Central memory CD8-positive, alpha-beta T cell (primary cell): ENCODE measurements at regions not wholly inside any gene's neighbourhood (a gene's known extent, or its start where the extent isn't known, plus 50 kb on each side); places are given as distances from the start of the nearest gene placed in this dataset.
"Not testable (repeated sequence)": the region's sequence is repeated elsewhere in the genome, so short reads cannot be mapped to it uniquely, and the experiment has no call there.

Experiments
- ATAC-seq: fragments of 150-1000 bp; cut with Tn5 transposase; replicated peaks from 2 replicates; pipeline ENCODE4 v1.10.0; 2022; ENCODE audit warnings: mild to moderate bottlenecking, moderate FRiP score, moderate number of reproducible peaks; ENCODE audit not compliant: poor library complexity, severe bottlenecking; ENCODE audit errors: extremely low read depth
- DNase-seq, 2 donors: peaks; one replicate each; pipeline ENCODE4 v3.0.0; 2021; ENCODE audit warnings: low spot score in 2 of 2
- H3K27ac Mint-ChIP-seq: one replicate; pipeline ENCODE4 v1.8.0; 2022; ENCODE audit warnings: low read depth, mild to moderate bottlenecking, moderate library complexity, mixed read lengths
- H3K27me3 Mint-ChIP-seq: one replicate; pipeline ENCODE4 v1.8.0; 2022; ENCODE audit warnings: mixed read lengths
- H3K36me3 Mint-ChIP-seq: one replicate; pipeline ENCODE4 v1.8.0; 2022; ENCODE audit warnings: mild to moderate bottlenecking, moderate library complexity, mixed read lengths; ENCODE audit not compliant: insufficient read depth
- H3K4me1 Mint-ChIP-seq: one replicate; pipeline ENCODE4 v1.8.0; 2022; ENCODE audit warnings: mixed read lengths
- H3K4me3 Mint-ChIP-seq: one replicate; pipeline ENCODE4 v1.8.0; 2022; ENCODE audit warnings: mild to moderate bottlenecking, moderate library complexity, mixed read lengths
- H3K9me3 Mint-ChIP-seq: one replicate; pipeline ENCODE4 v1.8.0; 2022; ENCODE audit warnings: mixed read lengths

DNA sequence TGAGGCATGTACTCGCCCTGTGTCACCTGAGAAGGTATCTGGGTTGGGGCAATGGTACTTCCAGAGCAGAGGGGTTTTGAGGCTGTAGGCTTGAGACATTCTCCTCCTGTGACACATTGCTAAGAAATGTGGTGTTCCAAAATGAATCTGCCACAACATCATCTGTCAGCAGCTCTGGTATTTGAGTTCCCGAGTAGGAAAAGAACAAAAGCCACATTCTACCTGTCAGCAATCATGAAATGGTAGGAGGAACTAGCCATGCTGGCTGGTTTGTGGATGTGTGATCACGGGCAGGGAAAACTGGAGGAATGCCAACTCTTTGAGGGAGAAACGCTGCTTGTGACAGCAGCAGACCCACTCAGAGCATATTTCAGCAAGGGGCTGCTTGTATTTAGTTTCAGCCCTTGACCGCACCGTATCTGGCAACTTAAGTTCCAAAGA is 579.4 kb upstream of the TBL1XR1 start:
- H3K4me3 Mint-ChIP-seq, result no peak overlapping the region
- H3K27ac Mint-ChIP-seq, result no peak overlapping the region
- H3K27me3 Mint-ChIP-seq, result no peaks in the 10 kb centered on the region
- no peaks in the 10 kb centered on the region for H3K36me3 Mint-ChIP-seq
- ATAC-seq (no peak), DNase-seq (no peak)
- H3K4me1 Mint-ChIP-seq, result peaks cover 27% of the 10 kb centered on the region
- no peaks in the 10 kb centered on the region for H3K9me3 Mint-ChIP-seq

DNA sequence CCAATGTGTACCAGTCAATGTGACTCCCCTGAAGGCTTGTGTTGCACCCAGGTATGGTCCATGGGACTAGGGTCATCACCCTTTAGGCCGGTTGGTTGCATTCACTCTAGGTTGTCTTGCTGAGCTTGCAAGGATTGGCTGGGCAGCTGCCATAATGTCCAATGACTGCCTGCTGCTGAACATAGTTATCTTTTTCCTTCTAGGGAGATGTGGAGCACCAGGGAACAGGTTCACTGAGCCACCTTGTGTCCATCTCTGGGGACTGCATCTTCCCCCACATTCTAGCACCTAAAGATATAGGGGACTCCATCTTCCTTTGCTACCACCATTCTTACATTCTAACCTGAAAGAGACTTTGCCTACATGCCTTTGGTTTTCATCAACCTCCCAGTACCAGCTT is 580.4 kb upstream of the TBL1XR1 start:
- Mint-ChIP-seq H3K27ac (no peak overlapping the region), H3K27me3 (no peaks in the 10 kb centered on the region), H3K4me3 (no peak overlapping the region), H3K4me1 (peaks cover 27% of the 10 kb centered on the region), H3K9me3 (no peaks in the 10 kb centered on the region), H3K36me3 (no peaks in the 10 kb centered on the region)
- ATAC-seq (no peak), DNase-seq (no peak)

DNA sequence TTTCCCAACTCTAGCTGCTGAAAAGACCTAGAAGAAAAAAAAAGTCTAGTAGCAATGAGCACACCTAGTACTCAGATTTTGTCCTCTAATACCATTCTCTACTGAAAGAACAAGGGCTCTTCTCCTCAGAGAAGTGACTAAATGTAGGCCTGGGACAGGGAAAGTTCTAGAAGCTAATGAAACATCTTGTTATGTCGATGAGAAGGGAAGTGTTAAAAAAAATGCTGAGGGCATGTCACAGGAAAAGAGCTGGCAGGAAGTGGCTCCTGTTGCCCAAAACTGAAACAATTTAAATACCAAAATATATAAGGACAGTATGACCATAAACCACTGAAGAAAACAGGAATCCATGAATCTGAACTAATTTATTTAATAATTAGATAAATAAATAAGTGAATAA is 581.4 kb upstream of the TBL1XR1 start:
- H3K4me3 Mint-ChIP-seq, result peak overlapping the region; percentile 37
- no peaks in the 10 kb centered on the region for H3K27me3 Mint-ChIP-seq
- no peaks in the 10 kb centered on the region for H3K36me3 Mint-ChIP-seq
- H3K27ac Mint-ChIP-seq, result peak overlapping the region; percentile 7
- peak; percentile 58 for ATAC-seq
- peaks cover 27% of the 10 kb centered on the region for H3K4me1 Mint-ChIP-seq
- DNase-seq, result no peak
- no peaks in the 10 kb centered on the region for H3K9me3 Mint-ChIP-seq

DNA sequence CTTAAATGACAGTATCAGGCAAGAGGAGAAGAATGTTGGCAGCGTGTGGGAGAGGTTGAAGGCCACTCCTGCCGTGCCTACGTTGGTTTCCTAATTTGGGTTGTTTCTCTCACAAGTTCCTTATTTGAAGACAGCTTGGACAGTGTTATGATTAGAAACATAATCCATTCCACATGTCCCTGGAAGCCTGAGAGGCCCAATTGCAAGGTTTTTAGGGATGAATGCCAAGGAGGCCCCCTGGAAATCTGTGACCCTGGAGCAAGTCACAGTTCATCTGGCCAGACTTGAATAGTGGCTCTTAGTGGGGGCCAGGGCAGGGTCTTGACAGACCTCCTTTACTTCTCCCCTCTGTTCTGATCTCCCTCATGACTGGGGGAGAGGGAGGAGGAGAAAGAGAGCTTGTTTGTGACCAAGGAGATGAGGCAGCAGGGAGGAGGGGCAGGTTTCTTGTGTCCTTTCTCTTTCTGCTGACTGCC is 584.4 kb upstream of the TBL1XR1 start:
- no peak overlapping the region for H3K27ac Mint-ChIP-seq
- no peaks in the 10 kb centered on the region for H3K27me3 Mint-ChIP-seq
- H3K9me3 Mint-ChIP-seq, result no peaks in the 10 kb centered on the region
- H3K36me3 Mint-ChIP-seq, result no peaks in the 10 kb centered on the region
- peaks cover 33% of the 10 kb centered on the region for H3K4me1 Mint-ChIP-seq
- no peak for ATAC-seq
- no peak for DNase-seq
- H3K4me3 Mint-ChIP-seq, result no peak overlapping the region

DNA sequence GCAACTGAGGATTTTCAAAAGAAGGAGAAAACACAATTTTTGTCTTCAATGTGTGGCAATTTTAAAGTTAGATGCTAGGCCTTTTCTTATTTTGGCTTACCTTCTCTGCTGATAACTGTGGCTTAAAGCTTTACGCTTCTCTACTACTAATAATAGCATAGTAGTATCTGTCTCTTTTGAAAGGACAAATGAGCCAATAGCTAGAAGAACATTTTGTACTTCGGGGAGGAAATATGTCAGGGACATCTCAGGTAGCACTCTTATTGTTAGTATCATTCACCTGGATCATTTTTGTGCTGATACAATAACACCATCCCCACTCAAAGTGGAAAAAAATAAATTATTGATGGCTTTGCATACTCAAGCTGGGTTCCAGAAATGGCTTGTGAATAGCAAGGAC is 586.1 kb upstream of the TBL1XR1 start:
- H3K36me3 Mint-ChIP-seq, result no peaks in the 10 kb centered on the region
- no peak overlapping the region for H3K4me3 Mint-ChIP-seq
- no peaks in the 10 kb centered on the region for H3K27me3 Mint-ChIP-seq
- DNase-seq, result no peak
- H3K4me1 Mint-ChIP-seq, result peaks cover 29% of the 10 kb centered on the region
- no peak for ATAC-seq
- no peaks in the 10 kb centered on the region for H3K9me3 Mint-ChIP-seq
- H3K27ac Mint-ChIP-seq, result no peak overlapping the region

DNA sequence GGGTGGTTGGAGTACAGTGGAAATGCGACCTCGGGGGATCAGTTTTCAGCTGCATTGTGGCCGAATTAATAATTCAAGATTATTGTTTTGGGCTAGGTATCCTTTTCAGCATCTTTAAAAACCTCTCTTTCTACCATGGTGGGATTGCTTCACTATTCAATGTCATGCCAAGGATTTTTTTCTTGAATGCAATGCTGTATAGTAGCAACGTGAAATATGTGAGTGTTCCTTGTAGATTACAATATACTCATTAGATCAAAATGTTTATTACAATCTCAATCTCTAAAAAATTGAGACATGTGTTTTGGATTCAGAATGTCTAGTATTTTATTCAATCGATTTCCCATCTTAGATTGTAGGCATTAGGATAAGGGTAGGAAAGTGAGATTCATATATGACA is 586.5 kb upstream of the TBL1XR1 start:
- H3K4me3 Mint-ChIP-seq, result no peak overlapping the region

DNA sequence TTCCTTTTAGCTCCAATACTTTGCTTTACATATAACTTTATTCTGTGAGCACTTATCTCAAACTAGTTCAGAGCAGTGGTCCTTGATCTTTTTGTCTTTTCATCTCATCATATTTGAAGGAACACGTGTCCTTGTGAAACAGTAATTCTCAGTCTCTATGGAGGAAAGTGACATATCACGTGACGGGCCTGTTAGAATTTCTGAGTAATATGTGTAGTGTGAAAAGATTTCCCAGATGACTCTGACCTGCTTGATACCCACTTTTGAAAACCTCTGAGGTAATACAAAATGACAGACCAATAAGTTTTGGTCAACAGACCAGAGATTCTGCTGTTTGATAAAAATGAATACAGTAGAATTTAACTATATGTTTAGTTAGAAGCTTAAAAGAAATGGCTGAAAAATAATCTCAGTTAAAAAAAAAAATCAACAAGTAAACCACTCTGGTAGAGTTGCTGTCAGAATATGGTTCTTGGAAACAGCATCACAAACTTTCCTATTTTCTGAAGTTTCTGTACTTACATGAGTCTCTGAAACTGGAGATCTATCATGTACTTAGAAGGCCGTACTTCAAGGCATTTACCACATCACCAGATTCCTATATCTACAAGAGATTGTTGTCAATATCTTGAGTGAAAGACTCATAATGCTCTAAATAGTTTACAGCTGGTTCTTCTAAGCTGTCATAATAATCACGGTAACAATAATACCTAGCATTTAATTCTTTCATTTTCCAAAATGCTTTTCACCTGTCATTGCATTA is 590.2 kb upstream of the TBL1XR1 start:
- peaks cover 12% of the 10 kb centered on the region for H3K4me1 Mint-ChIP-seq
- no peaks in the 10 kb centered on the region for H3K36me3 Mint-ChIP-seq
- H3K27me3 Mint-ChIP-seq, result no peaks in the 10 kb centered on the region
- ATAC-seq (peak; percentile 52), DNase-seq (no peak)
- H3K27ac Mint-ChIP-seq, result no peak overlapping the region
- H3K4me3 Mint-ChIP-seq, result no peak overlapping the region
- no peaks in the 10 kb centered on the region for H3K9me3 Mint-ChIP-seq

More for the DNA sequence above, 586.5 kb upstream of the TBL1XR1 start:
- DNase-seq (no peak), ATAC-seq (no peak)
- no peaks in the 10 kb centered on the region for H3K9me3 Mint-ChIP-seq
- H3K27me3 Mint-ChIP-seq, result no peaks in the 10 kb centered on the region
- no peaks in the 10 kb centered on the region for H3K36me3 Mint-ChIP-seq
- peaks cover 25% of the 10 kb centered on the region for H3K4me1 Mint-ChIP-seq
- H3K27ac Mint-ChIP-seq, result no peak overlapping the region

DNA sequence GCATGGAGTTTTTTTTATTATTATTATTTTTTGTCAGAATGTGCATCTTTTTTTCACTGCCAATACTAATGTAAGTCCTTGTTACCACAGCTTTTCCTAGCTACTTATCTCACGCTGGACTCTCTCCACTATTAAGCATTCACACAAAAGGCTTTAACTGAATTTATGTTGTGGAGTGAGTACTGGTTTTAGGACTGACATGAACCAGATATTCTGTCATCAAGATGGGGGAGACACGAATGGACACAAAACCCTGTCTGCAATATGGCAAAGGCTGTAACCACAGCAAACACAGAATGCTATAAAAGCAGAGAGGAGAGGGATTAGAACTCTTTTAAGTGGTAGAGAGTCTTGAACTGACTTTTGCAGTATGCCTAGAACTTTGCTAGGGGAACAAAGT is 592.2 kb upstream of the TBL1XR1 start:
- Mint-ChIP-seq H3K36me3 (no peaks in the 10 kb centered on the region), H3K4me3 (no peak overlapping the region), H3K27me3 (peaks cover under 1% of the 10 kb centered on the region), H3K9me3 (no peaks in the 10 kb centered on the region), H3K4me1 (peaks cover 12% of the 10 kb centered on the region), H3K27ac (no peak overlapping the region)
- ATAC-seq, result no peak
- DNase-seq, result no peak

DNA sequence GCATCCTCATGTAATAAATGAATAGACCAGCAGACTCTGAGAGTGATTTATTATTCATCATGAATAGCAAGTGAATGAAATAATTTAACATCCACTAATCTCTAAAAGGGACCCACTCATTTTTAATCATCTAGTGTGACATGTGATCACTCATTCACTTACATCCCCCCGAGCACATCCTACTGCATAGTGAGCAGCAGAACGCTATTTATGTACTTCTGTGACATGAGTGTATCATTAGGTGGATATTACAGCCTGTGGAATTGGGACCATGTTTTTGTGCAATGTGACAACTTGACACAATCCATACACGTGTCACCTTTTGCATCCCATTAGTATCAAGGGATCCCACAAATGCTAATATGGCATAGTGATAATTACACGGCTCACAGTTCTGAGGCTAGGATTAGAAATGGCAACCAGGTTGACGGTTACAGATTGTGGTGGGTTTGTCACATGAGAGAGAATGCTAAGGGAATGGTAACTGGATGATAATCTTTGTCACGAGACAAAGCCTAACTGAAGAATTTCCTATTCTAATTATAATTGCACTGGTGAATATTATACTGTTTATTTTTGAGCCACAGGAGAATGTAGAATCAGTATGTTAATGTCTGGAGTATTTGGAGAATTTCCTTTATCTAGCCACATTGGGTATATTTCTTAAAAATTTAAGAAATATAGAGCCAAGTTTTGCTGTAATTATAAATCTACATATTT is 595.2 kb upstream of the TBL1XR1 start:
- Mint-ChIP-seq H3K27me3 (peaks cover 10% of the 10 kb centered on the region), H3K9me3 (no peaks in the 10 kb centered on the region), H3K36me3 (peaks cover under 1% of the 10 kb centered on the region), H3K4me3 (no peak overlapping the region), H3K4me1 (no peaks in the 10 kb centered on the region), H3K27ac (no peak overlapping the region)
- ATAC-seq (no peak), DNase-seq (no peak)

DNA sequence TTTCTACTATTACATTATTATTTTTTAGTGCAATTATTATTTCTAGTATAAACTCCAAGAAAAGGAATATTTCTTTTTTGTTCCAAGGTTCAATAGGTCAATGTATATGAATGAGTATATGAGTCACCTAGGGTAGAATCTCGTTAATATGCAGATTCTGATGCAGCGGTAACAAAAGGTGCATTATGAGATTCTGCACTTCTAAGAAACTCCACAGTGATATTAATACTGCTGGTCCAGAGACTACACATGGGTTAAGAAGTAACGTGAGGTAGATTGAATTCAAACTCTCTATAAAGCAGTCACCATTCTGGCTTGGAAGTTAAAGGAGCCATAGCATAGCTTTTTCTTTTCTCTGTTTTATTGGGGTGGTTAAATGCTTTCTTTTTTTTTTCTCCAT is 596.2 kb upstream of the TBL1XR1 start:
- Mint-ChIP-seq H3K4me1 (no peaks in the 10 kb centered on the region), H3K4me3 (no peak overlapping the region), H3K27me3 (peaks cover 10% of the 10 kb centered on the region), H3K27ac (no peak overlapping the region), H3K9me3 (no peaks in the 10 kb centered on the region), H3K36me3 (peaks cover 2% of the 10 kb centered on the region)
- ATAC-seq (no peak), DNase-seq (no peak)

DNA sequence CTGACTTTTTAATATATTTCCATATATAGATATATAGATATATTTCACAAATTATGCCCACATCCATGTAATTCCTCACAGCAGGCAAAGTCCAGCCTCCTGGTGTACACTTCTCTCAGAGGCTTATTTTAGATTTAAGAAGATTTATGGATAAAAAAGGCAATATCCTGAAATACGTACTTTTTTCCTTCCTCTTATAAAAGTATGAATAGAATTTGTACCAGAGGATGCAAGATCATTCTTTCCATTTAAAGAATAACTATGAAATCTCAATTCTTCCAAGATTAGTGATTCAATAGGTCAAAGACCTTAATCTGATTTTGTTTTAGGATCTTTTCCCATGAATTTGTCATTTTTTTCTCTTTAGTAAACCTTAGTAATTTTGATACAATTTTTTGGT is 597.9 kb upstream of the TBL1XR1 start:
- no peaks in the 10 kb centered on the region for H3K4me1 Mint-ChIP-seq
- DNase-seq, result no peak
- H3K36me3 Mint-ChIP-seq, result peaks cover 2% of the 10 kb centered on the region
- no peak for ATAC-seq
- peaks cover 10% of the 10 kb centered on the region for H3K27me3 Mint-ChIP-seq
- peak overlapping the region; percentile 41 for H3K27ac Mint-ChIP-seq
- H3K4me3 Mint-ChIP-seq, result no peak overlapping the region
- no peaks in the 10 kb centered on the region for H3K9me3 Mint-ChIP-seq

DNA sequence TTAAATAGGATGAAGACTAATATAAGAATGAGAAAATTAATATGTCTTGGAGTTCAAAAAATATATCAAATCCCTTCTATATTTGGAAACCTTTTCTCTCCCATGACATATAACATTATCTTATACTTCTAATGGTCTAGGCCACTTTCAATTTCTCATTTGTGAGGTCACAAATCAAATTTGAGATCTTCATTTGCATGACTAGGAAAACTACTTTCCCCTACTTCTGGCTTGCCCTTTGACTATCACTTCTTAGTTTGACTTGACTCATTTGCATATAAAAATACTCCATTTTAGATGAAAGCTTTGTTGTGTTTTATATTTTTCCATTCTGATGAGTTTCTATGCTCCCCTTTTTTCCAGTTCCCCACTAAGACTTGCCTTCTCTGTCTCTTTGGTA is 598.6 kb upstream of the TBL1XR1 start:
- ATAC-seq (no peak), DNase-seq (no peak)
- no peak overlapping the region for H3K27ac Mint-ChIP-seq
- H3K27me3 Mint-ChIP-seq, result peaks cover 10% of the 10 kb centered on the region
- H3K36me3 Mint-ChIP-seq, result peaks cover 2% of the 10 kb centered on the region
- no peak overlapping the region for H3K4me3 Mint-ChIP-seq
- H3K9me3 Mint-ChIP-seq, result no peaks in the 10 kb centered on the region
- H3K4me1 Mint-ChIP-seq, result no peaks in the 10 kb centered on the region

DNA sequence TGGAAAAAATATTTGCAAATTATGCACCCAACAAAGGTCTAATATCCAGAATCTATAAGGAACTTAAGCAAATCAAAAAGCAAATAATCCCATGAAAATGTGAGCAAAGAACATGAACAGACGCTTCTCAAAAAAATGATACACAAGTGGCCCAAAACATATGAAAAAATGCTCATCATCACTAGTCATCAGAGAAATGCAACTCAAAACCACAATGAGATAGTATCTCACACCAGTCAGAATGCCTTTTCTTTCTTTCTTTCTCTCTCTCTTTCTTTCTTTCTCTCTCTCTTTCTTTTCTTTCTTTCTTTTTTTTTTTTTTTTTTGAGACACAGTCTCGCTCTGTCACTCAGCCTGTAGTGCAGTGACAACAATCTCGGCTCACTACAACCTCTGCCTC is 602.9 kb upstream of the TBL1XR1 start:
- not testable (repeated sequence) for DNase-seq, H3K27me3 Mint-ChIP-seq, ATAC-seq, H3K36me3 Mint-ChIP-seq, H3K27ac Mint-ChIP-seq, H3K4me3 Mint-ChIP-seq, H3K9me3 Mint-ChIP-seq, H3K4me1 Mint-ChIP-seq
